ENCODE measurements at regions not wholly inside any gene's neighbourhood (a gene's known extent, or its start where the extent isn't known, plus 50 kb on each side); places are given as distances from the start of the nearest gene placed in this dataset.
"Not testable (repeated sequence)": the region's sequence is repeated elsewhere in the genome, so short reads cannot be mapped to it uniquely, and the experiment has no call there.

- no peak for DNase-seq
These were observed 333.3 kb upstream of the CNR1 start for GRCh38 chr6:88499436-88499835.

GRCh38 chr6:88497403-88497802 lies 331.3 kb upstream of the CNR1 start:
- DNase-seq: not testable (repeated sequence)

GRCh38 chr6:88494401-88495140 lies 328.4 kb upstream of the CNR1 start:
- no peak for DNase-seq

- no peak for DNase-seq
These were observed 327.6 kb upstream of the CNR1 start for GRCh38 chr6:88493717-88494116.

GRCh38 chr6:88492824-88493223 lies 326.7 kb upstream of the CNR1 start:
- DNase-seq: no peak

- no peak for DNase-seq
These were observed 326.1 kb upstream of the CNR1 start for GRCh38 chr6:88492241-88492640.

- DNase-seq: no peak
These were observed 325.2 kb upstream of the CNR1 start for GRCh38 chr6:88491266-88491880.

- DNase-seq: no peak
These were observed 324.7 kb upstream of the CNR1 start for GRCh38 chr6:88490908-88491264.

- no peak for DNase-seq
These were observed 324.2 kb upstream of the CNR1 start for GRCh38 chr6:88490195-88490907.

GRCh38 chr6:88483424-88483823 lies 317.3 kb upstream of the CNR1 start:
- no peak for DNase-seq

- no peak for DNase-seq
These were observed 316.3 kb upstream of the CNR1 start for GRCh38 chr6:88482465-88482864.

GRCh38 chr6:88481519-88481918 lies 315.4 kb upstream of the CNR1 start:
- no peak for DNase-seq

- DNase-seq: no peak
These were observed 314.7 kb upstream of the CNR1 start for GRCh38 chr6:88480816-88481215.

- no peak for DNase-seq
These were observed 311.3 kb upstream of the CNR1 start for GRCh38 chr6:88477413-88477812.

- no peak for DNase-seq
These were observed 310.2 kb upstream of the CNR1 start for GRCh38 chr6:88476388-88476787.

GRCh38 chr6:88474720-88475119 lies 308.6 kb upstream of the CNR1 start:
- DNase-seq: no peak

- no peak for DNase-seq
These were observed 307.4 kb upstream of the CNR1 start for GRCh38 chr6:88473589-88473988.

GRCh38 chr6:88472851-88473525 lies 306.8 kb upstream of the CNR1 start:
- DNase-seq: no peak

- DNase-seq: no peak
These were observed 293.5 kb upstream of the CNR1 start for GRCh38 chr6:88459643-88460042.

- no peak for DNase-seq
These were observed 293.0 kb upstream of the CNR1 start for GRCh38 chr6:88459189-88459588.

GRCh38 chr6:88458662-88459061 lies 292.5 kb upstream of the CNR1 start:
- DNase-seq: no peak

- no peak for DNase-seq
These were observed 290.2 kb upstream of the CNR1 start for GRCh38 chr6:88456221-88456859.
